ENCODE measurements at regions not wholly inside any gene's neighbourhood (a gene's known extent, or its start where the extent isn't known, plus 50 kb on each side); places are given as distances from the start of the nearest gene placed in this dataset.

DNA sequence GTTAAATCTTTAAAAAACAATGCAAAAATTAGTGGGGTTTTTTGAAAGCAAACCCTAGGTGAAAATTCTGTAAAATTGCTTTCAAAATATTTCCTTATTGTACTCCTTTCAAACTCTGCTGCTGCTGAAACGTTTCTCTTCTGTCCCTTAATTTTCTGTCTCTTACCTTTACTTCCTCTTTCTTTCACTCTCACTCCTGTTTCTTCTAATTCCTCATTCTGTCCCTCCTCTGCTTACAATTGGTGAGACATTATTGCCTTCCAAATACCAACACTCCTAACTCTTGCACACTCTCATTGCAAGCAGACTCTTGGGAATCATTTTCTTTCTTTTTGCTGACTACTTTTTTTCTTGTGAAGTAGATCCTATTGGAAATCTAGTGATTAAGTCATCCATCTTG is 685.6 kb upstream of the SLITRK1 start:
- H3K23ac ChIP-seq (ENCODE audit: low read depth, low read length) = no peak overlapping the region
- H2AK9ac ChIP-seq (replicated peaks; ENCODE audit: low read depth, low read length, poor library complexity) = no peak overlapping the region
- 57% methylated on average over 1 of the region's 1 CpG; no CpG with 5 or more reads in 1 of the 2 experiments for WGBS, 2 experiments (ENCODE audit: extremely low coverage in 2 of 2, insufficient read length in 1 of 2)
- intact Hi-C loops (cut with micrococcal nuclease) = no loop called here
- no peak overlapping the region for H2BK15ac ChIP-seq (ENCODE audit: low read depth, low read length)
- H4K5ac ChIP-seq (ENCODE audit: low read depth, low read length) = no peak overlapping the region
- H3K9me3 ChIP-seq (ENCODE audit: control insufficient read depth, insufficient read depth, low read length) = no peaks in the 10 kb centered on the region
- H3K9ac ChIP-seq (ENCODE audit: low read depth, low read length) = no peak overlapping the region
- H4K91ac ChIP-seq (ENCODE audit: insufficient read depth, low read depth, low read length) = no peak overlapping the region
- H3K4ac ChIP-seq (ENCODE audit: low read depth, low read length) = no peak overlapping the region
- ATAC-seq (ENCODE audit: low read depth) = no peak
- no peaks in the 10 kb centered on the region for H3K27me3 ChIP-seq (ENCODE audit: control insufficient read depth, insufficient read depth, low read length)
- no peak overlapping the region for H2BK120ac ChIP-seq (ENCODE audit: low read depth, low read length)
- H3K4me1 ChIP-seq (ENCODE audit: control insufficient read depth, insufficient read depth, low read length) = no peaks in the 10 kb centered on the region
- H4K20me1 ChIP-seq (ENCODE audit: insufficient read depth, low read length) = no peaks in the 10 kb centered on the region
- no TSS peak for BruUV-seq (replicated peaks)
- dilution Hi-C loops (cut with HindIII; ENCODE audit: low sequenced_read_pairs, unreplicated experiment) = no loop called here
- ChIA-PET CTCF (no interaction called here), POLR2A (ENCODE audit: unreplicated experiment) (no interaction called here)
- H3K36me3 ChIP-seq (ENCODE audit: control insufficient read depth, insufficient read depth, low read length) = no peaks in the 10 kb centered on the region
- no peak overlapping the region for H3K4me3 ChIP-seq (ENCODE audit: insufficient read depth, low read depth, low read length)
- no peak overlapping the region for H3K56ac ChIP-seq (ENCODE audit: extremely low read depth, insufficient read depth, low read length)
- no peak for DNase-seq
- TF ChIP-seq SMC3 (IDR thresholded peaks at IDR 0.05; ENCODE audit: low read depth, low read length) = no peak
- no peak for TF ChIP-seq RFX5 (IDR thresholded peaks at IDR 0.05; ENCODE audit: low read depth, low read length)
- no peak for TF ChIP-seq CHD1 (IDR thresholded peaks at IDR 0.05; ENCODE audit: low read depth, low read length)
- TF ChIP-seq RAD21 (IDR thresholded peaks at IDR 0.05; ENCODE audit: low read length) = no peak
- no peak for TF ChIP-seq POLR2A (IDR thresholded peaks at IDR 0.05; ENCODE audit: low read depth, low read length)
- no peak for TF ChIP-seq FOS (IDR thresholded peaks at IDR 0.05; ENCODE audit: low read depth, low read length)
- TF ChIP-seq CEBPB (IDR thresholded peaks at IDR 0.05; ENCODE audit: low read depth, low read length) = no peak
- TF ChIP-seq BHLHE40 (IDR thresholded peaks at IDR 0.05; ENCODE audit: low read depth, low read length) = no peak
- TF ChIP-seq NFE2L2 (IDR thresholded peaks at IDR 0.05; ENCODE audit: low read depth, low read length) = no peak
- no peak for TF ChIP-seq RCOR1 (IDR thresholded peaks at IDR 0.05; ENCODE audit: insufficient replicate concordance, low read length)
- TF ChIP-seq USF2 (IDR thresholded peaks at IDR 0.05; ENCODE audit: low read depth, low read length) = no peak
- TF ChIP-seq, protein P1, sequence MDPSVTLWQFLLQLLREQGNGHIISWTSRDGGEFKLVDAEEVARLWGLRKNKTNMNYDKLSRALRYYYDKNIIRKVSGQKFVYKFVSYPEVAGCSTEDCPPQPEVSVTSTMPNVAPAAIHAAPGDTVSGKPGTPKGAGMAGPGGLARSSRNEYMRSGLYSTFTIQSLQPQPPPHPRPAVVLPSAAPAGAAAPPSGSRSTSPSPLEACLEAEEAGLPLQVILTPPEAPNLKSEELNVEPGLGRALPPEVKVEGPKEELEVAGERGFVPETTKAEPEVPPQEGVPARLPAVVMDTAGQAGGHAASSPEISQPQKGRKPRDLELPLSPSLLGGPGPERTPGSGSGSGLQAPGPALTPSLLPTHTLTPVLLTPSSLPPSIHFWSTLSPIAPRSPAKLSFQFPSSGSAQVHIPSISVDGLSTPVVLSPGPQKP (IDR thresholded peaks at IDR 0.05; ENCODE audit: borderline replicate concordance, low read depth, low read length) = no peak
- TF ChIP-seq, protein P2, sequence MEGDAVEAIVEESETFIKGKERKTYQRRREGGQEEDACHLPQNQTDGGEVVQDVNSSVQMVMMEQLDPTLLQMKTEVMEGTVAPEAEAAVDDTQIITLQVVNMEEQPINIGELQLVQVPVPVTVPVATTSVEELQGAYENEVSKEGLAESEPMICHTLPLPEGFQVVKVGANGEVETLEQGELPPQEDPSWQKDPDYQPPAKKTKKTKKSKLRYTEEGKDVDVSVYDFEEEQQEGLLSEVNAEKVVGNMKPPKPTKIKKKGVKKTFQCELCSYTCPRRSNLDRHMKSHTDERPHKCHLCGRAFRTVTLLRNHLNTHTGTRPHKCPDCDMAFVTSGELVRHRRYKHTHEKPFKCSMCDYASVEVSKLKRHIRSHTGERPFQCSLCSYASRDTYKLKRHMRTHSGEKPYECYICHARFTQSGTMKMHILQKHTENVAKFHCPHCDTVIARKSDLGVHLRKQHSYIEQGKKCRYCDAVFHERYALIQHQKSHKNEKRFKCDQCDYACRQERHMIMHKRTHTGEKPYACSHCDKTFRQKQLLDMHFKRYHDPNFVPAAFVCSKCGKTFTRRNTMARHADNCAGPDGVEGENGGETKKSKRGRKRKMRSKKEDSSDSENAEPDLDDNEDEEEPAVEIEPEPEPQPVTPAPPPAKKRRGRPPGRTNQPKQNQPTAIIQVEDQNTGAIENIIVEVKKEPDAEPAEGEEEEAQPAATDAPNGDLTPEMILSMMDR (conservative IDR thresholded peaks at IDR 0.05; ENCODE audit: low read depth, low read length) = no peak
- TF ChIP-seq MAZ (IDR thresholded peaks at IDR 0.05; ENCODE audit: borderline replicate concordance, low read depth, low read length) = no peak
- TF ChIP-seq MAFK (IDR thresholded peaks at IDR 0.05; ENCODE audit: low read depth, low read length) = no peak
- H3K79me1 ChIP-seq (ENCODE audit: low read depth in 1 of 2, low read length in 2 of 2) = no peaks in the 10 kb centered on the region
- no peak overlapping the region for H2AK5ac ChIP-seq (ENCODE audit: low read depth, low read length)
- H2BK5ac ChIP-seq (ENCODE audit: low read depth, low read length, poor library complexity, severe bottlenecking) = no peak overlapping the region
- H3K9me1 ChIP-seq (ENCODE audit: insufficient read depth, low read length) = no peaks in the 10 kb centered on the region
- in situ Hi-C loops (cut with MboI; ENCODE audit: low sequenced_read_pairs) = no loop called here
- no peak overlapping the region for H3K27ac ChIP-seq (ENCODE audit: insufficient read depth, low read length)
- no peak overlapping the region for H3K4me2 ChIP-seq (ENCODE audit: low read depth, low read length)
- no peak overlapping the region for H3K18ac ChIP-seq (ENCODE audit: low read depth, low read length)
- H2BK20ac ChIP-seq (ENCODE audit: low read depth, low read length) = no peak overlapping the region
- 0 out of 2 replicates have a peak overlapping the region, but pooled peaks have one; percentile 4 for H3K14ac ChIP-seq (replicated peaks; ENCODE audit: low read depth, low read length)
- H4K8ac ChIP-seq (ENCODE audit: low read depth in 2 of 2, low read length in 2 of 2) = no peak overlapping the region
- no peak overlapping the region for H2AFZ ChIP-seq (replicated peaks; ENCODE audit: low read length, poor library complexity)

Data from IMR-90 (cell line).